HG02759 (cell line): ENCODE measurements at regions not wholly inside any gene's neighbourhood (a gene's known extent, or its start where the extent isn't known, plus 50 kb on each side); places are given as distances from the start of the nearest gene placed in this dataset.

Source experiments
- ATAC-seq: cut with Tn5 transposase; IDR thresholded peaks from one replicate; pipeline ENCODE4 v1.9.1; 2021; ENCODE audit warnings: mild to moderate bottlenecking, moderate library complexity; ENCODE audit not compliant: unreplicated experiment

DNA sequence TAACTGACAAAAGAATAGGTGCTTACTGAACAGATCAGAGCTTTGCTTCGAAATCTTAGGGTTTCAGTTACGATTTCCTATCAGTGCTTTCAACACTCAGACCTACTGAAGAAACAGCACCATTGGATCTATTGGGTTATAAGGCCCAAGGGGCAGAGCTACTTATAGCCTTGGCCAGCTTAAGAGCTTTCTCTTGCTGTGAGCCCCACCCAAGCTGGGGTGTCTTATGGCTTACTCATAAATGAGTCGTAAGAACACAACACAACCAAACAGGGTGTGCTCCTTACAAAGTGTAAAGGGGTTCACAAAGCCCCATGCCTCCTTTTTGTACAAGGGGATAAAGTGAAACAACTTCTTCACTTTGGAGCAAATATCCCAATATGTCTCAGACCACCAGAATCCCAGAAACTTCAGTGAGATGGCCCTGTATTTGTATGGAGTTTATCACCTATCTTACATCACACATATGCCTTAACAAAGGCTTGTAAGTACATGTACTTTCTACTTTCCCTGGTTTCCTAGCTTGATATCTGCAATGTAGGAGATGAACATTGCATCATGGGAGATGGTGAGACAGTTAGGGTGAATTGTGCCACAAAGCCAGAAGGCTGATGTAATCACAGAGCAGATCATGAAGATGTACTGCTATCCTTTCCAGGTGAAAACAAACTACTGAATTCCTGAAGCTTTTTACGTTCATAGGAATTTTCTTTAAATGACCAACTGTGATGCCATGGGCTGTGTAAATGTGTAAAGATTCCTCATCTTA is 115.5 kb upstream of the GLI2 start:
- no peak for ATAC-seq

GRCh38 chr2:120622159-120622869 is 113.4 kb upstream of the GLI2 start:
- ATAC-seq: no peak

GRCh38 chr2:120622886-120623753 is 112.5 kb upstream of the GLI2 start:
- no peak for ATAC-seq

DNA sequence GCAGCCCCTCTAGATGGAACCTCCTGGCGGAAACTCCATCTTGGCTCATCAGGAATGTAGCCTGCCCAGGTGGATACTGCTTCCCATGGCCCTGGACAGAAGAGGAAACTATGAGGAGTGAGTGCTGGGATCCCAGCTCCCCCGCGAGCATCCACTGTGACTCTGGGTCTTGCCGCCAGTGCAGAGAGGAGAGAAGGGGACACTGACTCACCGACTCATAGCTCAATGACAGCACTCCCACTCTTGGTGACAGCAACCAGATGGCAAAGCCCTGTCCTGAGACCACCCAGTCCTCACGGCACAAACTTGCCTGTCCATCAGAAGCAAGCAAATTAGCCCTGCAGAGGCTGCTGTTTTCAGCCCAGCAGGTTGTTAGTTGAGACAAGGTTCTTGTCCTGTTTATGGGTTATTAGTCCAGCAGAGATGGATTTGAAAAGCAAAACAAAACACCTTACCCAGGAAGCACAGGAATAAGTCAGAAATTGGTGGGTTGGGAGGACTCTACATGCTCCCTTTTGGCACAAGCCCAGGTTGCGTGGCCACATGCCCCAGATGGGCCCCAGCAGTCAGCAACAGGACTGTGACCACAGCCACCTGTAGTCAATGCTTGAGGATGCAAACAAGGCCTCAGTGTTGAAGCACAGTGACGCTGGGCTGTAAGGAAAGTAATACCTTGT is 111.5 kb upstream of the GLI2 start:
- no peak for ATAC-seq

- ATAC-seq: no peak
These were observed 110.8 kb upstream of the GLI2 start for GRCh38 chr2:120624738-120625446.

DNA sequence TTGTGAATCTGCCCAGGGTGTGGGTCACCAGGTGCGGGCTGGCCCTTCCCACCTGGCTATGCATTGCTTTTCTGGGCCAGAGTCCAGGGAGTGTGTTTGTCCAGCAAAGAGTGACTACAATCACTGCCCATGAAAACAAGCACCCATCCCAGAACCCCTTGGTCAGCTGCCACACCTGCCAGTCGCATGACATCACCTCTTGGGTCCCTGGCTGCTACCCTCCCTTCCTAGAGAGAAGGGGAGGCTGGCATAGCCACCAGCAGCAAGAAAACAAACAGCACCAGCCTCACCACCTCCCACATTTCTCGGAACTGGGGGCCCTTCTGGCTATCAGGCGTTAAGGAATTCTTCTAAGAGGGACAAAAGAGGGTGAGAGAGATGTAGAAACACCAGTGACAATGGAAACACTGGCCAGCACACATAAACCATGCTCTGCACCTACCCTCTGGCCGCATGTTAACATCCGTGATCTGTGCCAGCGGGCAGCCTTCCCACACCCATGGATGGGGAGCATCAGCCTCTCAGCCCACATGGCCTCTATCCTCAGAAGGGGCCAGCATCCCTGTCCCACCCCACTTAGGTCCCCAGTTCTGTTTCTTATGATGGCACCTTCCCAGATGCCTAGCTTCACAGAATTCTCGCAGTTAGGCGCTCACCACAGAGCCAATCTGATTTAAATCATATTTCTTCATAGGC is 109.7 kb upstream of the GLI2 start:
- ATAC-seq: no peak

DNA sequence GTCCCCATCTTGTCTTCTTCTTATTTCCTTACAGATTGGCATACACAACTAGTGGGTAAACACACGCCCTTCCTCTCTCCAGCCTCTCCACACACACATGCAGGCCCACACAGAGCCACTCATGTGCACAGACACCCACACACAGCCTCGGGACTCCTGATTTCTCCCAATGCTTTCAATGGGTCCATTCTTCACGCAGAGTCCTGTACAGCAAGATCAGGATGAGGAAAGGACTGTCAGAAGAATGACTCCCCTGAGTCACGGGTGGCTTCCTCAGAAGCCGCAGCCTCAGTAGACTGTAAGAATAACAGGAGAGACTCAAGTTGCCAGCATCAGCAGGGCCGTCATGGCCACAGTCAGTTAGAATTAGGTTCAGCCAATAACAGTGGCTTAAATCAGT is 109.1 kb upstream of the GLI2 start:
- ATAC-seq: no peak

DNA sequence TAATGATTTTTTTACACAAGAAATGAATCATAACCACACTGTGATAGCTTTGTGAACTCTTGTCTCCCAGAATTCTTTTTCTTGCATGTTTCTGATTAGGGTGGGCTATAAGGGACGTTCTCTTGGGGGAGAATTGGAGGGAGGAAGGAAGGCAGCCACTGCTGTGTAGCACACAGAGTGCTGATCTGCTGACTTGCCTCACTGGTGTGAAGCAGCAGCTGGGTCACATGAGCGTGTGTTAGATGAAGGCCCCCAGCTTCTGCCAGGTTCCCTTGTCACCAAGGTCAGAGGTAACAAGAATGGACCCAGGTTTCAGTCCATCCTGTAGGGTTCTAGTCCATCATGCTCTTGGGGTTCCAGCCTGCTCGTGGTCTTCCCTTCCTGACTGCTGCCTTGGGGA is 107.4 kb upstream of the GLI2 start:
- no peak for ATAC-seq

DNA sequence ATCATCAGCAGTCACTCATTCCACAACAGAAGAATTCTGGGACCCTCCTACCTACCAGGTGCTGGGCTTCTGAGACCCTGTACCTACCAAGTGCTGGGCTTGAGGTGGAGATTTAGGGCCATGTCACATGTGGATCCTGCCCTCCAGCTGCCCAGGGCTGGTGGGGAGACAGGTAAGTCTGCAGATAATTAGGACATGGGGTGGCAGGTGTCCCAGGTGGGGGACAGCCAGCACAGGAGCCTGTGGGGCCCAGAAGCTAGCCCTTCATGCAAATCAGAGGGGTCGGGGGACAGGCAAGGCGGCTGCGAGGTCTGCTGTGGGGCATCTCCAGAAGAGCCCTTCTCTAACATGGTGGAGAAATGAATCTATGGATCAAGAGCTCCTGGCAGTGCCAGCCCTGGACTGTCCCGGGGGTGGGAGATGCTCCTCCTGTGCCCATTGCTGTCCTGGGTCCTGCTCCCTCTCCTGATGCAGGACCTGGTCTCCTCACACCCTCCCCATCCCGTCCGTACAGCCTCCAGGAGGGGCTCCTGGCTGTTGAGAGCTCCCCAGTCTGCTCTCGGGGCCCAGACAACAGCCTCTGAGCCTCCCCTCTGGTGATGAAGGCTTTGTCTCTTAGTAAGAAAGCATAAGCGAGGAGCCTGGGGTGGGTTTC is 106.3 kb upstream of the GLI2 start:
- no peak for ATAC-seq

- ATAC-seq: no peak
These were observed 105.5 kb upstream of the GLI2 start for GRCh38 chr2:120630031-120630701.

DNA sequence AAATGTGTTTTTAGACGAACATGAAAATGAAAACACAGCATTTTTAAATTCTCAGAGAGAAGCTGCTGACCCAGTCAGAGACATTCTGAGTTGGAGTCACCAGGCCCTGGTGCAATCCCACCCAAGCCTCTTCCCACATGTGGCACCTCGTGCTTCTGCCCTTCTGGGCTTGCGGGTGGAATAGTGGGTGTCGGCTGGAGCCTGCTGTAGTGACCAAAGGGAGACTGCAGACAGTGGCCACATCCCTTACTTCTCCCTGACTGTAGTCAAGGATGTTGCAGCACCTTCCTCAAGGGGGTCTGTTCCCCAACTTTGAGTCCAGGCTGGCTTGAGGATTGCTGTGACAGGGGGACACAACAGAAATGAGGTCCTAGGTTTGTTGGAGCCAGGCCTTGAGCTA is 104.4 kb upstream of the GLI2 start:
- ATAC-seq: no peak

DNA sequence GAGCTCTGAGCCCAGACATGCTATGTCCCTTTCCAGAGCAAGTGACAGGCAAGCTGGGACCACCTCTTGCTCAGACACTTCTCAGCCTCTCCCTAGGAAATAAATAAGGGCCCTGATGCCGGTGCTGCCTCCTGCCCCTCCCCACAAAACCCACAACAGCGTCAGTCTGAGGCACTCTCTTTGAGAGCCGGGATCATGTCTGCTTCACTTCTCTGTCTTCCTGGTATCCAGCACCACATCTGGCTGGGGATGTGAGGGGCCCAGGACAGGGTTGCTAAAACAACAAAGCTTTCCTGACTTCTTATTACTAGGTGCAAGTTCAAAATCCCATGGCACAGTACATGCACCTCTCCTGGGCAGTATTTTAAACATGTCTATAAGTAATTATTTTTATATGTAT is 103.9 kb upstream of the GLI2 start:
- no peak for ATAC-seq

GRCh38 chr2:120632796-120633646 is 102.6 kb upstream of the GLI2 start:
- no peak for ATAC-seq

DNA sequence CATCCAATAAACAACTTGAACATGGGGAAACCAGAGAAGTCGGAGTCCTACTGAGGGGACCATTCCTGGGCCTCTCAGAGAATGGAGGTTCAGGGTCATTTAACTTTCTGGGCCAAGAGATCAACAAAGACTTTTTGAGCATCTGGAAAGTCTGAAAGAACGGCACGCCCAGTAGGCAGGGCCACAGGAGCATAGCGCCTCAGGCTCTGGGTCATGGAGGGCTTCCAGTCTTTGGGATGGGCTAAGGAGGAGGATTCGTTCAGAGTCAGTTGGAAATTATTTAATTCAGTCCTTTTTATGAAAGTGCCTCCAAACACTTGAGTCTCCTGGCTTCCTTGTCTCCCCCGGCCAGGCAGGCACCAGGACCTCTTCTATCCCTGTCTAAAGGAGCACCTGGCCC is 101.1 kb upstream of the GLI2 start:
- no peak for ATAC-seq

- ATAC-seq: no peak
These were observed 100.5 kb upstream of the GLI2 start for GRCh38 chr2:120635146-120635545.

- no peak for ATAC-seq
These were observed 97.8 kb upstream of the GLI2 start for GRCh38 chr2:120637847-120638246.

- no peak for ATAC-seq
These were observed 97.2 kb upstream of the GLI2 start for GRCh38 chr2:120638450-120638849.

DNA sequence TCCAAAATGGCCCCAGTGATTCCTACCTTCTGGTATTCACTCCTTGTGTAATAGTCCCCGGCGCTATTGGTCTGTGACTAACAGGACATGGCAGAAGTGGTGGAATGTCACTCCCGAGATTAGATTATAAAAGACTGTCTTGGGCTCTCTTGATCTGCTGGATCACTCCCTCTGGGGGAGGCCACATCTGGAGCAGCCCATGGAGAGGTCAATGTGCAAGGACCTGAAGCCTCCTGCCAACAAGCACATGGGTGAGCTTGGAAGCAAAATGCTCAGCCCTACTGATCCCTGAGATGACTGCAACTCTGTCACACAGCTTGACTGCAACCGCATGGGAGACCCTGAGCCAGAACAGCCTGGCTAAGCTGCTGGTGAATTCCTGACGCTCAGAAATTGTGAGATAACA is 94.3 kb upstream of the GLI2 start:
- no peak for ATAC-seq
